ENCODE measurements at regions not wholly inside any gene's neighbourhood (a gene's known extent, or its start where the extent isn't known, plus 50 kb on each side); places are given as distances from the start of the nearest gene placed in this dataset.
"Not testable (repeated sequence)": the region's sequence is repeated elsewhere in the genome, so short reads cannot be mapped to it uniquely, and the experiment has no call there.

DNA sequence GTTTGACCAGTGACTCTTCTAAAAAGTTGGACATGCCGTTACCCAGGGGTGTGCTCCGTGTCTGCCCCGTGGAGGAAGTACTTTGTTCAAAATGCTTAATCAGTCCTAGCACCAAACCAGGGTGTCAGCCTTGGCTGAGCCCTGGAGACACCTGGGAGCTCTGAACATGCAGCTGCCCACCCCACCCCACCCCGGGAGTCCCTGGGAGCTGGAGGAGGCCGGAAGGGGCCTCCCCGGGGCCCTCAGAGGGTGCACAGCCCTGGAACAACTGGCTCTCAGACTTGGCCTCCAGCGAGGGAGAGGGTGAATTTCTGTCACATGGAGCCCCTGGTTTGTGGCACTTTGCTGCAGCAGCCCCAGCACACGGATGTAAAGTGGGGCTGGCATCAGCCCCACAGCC, 152.1 kb downstream of the LAT start:
- H3K36me3 Mint-ChIP-seq; H3K27ac ChIP-seq (ENCODE audit: low read length); DNase-seq; ATAC-seq (replicated peaks in 1 of 4); H3K27me3 Mint-ChIP-seq; H3K27me3 ChIP-seq (replicated peaks in 1 of 2; ENCODE audit: control insufficient read depth in 2 of 2, extremely low read depth in 1 of 2, insufficient read depth in 2 of 2, low read length in 1 of 2); CTCF ChIA-PET; H3K9me3 ChIP-seq; H3K36me3 ChIP-seq (ENCODE audit: control insufficient read depth in 2 of 2, extremely low read depth in 1 of 2, insufficient read depth in 1 of 2, low read length in 1 of 2); POLR2A ChIA-PET; H3K4me3 ChIP-seq (ENCODE audit: control insufficient read depth in 1 of 2, extremely low read depth in 1 of 2, low read length in 1 of 2); H3K9me3 Mint-ChIP-seq; H3K4me3 Mint-ChIP-seq: not testable (repeated sequence)
- 82% methylated on average over 7 of the region's 8 CpGs for WGBS (ENCODE audit: insufficient coverage)
- Mint-ChIP-seq H3K27ac (peak overlapping the region in 1 of 2 donors; percentile 92), H3K4me1 (peaks cover 12 to 16% (median 14%) of the 10 kb centered on the region in 3 donors)
- H3K4me1 ChIP-seq (ENCODE audit: control insufficient read depth in 1 of 2, extremely low read depth in 1 of 2, insufficient read depth in 2 of 2, low read length in 2 of 2) = peaks cover 4 to 11% of the 10 kb centered on the region in 2 experiments

DNA sequence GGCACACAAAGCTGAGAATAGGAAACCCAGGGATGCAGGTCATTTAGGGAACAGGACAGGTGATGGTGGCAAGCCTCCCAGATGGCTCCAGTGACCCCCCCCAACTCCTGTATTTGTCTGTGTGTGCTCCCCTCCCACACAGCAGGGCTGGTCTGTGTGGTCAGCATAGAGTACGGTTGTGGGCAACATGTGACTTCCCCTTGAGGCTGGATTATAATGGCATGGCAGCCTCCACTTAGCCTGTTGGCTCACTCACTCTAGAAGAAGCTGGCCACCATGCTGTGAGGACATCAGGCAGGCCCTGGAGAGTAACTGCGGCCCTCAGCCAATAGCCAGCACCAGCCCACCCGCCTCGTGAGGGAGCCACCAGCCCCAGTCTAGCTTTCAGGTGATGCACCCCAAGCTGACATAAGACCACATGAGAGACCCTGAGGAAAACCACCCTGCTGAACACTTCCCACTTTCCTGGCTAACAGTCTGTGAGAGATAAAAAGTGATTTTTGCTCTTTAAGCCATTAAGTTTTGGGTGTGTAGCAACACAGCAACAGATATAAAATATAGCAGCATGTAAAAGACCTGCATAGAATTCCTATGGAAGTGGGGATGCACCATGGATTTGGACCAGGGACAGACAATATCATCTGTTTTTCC, 151.3 kb downstream of the LAT start:
- POLR2A ChIA-PET; ATAC-seq (replicated peaks in 1 of 4); H3K36me3 Mint-ChIP-seq; DNase-seq; H3K9me3 ChIP-seq; H3K27me3 Mint-ChIP-seq; CTCF ChIA-PET; H3K27ac ChIP-seq (ENCODE audit: low read length); H3K36me3 ChIP-seq (ENCODE audit: control insufficient read depth in 2 of 2, extremely low read depth in 1 of 2, insufficient read depth in 1 of 2, low read length in 1 of 2); H3K4me3 Mint-ChIP-seq; H3K4me3 ChIP-seq (ENCODE audit: control insufficient read depth in 1 of 2, extremely low read depth in 1 of 2, low read length in 1 of 2); H3K9me3 Mint-ChIP-seq; H3K27me3 ChIP-seq (replicated peaks in 1 of 2; ENCODE audit: control insufficient read depth in 2 of 2, extremely low read depth in 1 of 2, insufficient read depth in 2 of 2, low read length in 1 of 2): not testable (repeated sequence)
- Mint-ChIP-seq H3K27ac (peak overlapping the region in 1 of 2 donors; percentile 34), H3K4me1 (peaks cover 12 to 16% (median 14%) of the 10 kb centered on the region in 3 donors)
- WGBS (ENCODE audit: insufficient coverage) = 100% methylated on average over 1 of the region's 4 CpGs
- H3K4me1 ChIP-seq (ENCODE audit: control insufficient read depth in 1 of 2, extremely low read depth in 1 of 2, insufficient read depth in 2 of 2, low read length in 2 of 2) = peaks cover 4 to 11% of the 10 kb centered on the region in 2 experiments

DNA sequence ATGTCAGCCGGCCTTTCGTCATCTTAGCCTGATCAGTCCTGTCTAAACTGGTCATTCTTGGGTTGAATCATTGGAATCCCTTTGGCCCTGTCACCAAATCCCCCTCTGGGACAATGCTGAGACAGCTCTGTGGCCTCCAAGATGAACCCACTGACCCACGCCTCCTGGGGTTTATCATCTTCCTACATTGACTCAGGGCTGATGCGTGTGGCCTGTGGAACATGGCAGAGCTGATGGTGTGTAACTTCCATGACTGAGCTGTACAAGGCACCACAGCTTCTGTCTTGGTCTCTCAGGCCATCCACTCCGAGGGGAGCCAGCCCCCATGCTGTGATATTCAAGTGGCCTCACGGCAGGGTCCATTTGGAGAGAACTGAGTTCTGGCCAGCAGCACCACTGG, 150.2 kb downstream of the LAT start:
- DNase-seq; H3K36me3 Mint-ChIP-seq; H3K36me3 ChIP-seq (ENCODE audit: control insufficient read depth in 2 of 2, extremely low read depth in 1 of 2, insufficient read depth in 1 of 2, low read length in 1 of 2); H3K9me3 Mint-ChIP-seq; H3K4me3 ChIP-seq (ENCODE audit: control insufficient read depth in 1 of 2, extremely low read depth in 1 of 2, low read length in 1 of 2); H3K27me3 Mint-ChIP-seq; H3K27me3 ChIP-seq (replicated peaks in 1 of 2; ENCODE audit: control insufficient read depth in 2 of 2, extremely low read depth in 1 of 2, insufficient read depth in 2 of 2, low read length in 1 of 2); H3K27ac ChIP-seq (ENCODE audit: low read length); CTCF ChIA-PET; POLR2A ChIA-PET; ATAC-seq (replicated peaks in 1 of 4); H3K9me3 ChIP-seq; H3K4me3 Mint-ChIP-seq: not testable (repeated sequence)
- WGBS (ENCODE audit: insufficient coverage) = 100% methylated on average over 1 of the region's 6 CpGs
- Mint-ChIP-seq H3K27ac (peak overlapping the region in 1 of 2 donors; percentile 66), H3K4me1 (peaks cover 12 to 16% (median 14%) of the 10 kb centered on the region in 3 donors)
- peaks cover 4 to 11% of the 10 kb centered on the region in 2 experiments for H3K4me1 ChIP-seq (ENCODE audit: control insufficient read depth in 1 of 2, extremely low read depth in 1 of 2, insufficient read depth in 2 of 2, low read length in 2 of 2)

DNA sequence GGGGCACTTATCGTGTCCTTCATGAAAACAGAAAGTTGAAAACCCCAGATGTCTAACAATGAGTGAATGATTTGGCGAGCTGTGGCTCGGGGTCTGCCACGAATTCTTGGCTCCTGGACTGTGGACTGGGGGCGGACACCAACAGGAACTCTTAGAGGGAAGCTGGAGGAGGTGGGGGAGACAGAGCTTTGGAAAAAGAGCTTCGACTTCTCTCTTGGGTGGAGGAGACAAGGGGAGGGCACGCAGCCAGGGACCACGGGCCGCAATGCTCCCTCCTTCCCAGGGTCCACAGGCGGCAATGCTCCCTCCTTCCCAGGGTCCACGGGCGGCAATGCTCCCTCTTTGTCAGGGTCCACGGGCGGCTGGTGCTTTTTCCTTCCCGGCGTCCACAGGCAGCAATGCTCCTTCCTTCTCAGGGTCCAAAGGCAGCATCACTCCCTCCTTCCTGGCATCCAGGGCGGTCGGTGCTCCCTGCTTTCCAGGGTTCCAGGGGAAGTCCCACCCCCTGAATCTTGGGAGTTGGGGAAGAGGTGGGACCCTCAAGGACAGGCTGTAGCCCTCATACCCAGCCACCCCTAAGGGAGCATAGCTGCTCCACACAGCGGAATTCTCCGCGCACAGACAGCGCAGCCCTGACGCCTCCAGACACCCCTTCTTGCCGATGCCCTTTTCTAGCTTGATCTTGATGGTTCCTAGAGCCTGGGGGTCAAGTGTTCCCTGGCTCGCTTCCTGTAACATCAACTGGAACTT, 149.0 kb downstream of the LAT start:
- H3K9me3 ChIP-seq; H3K27ac Mint-ChIP-seq; H3K27ac ChIP-seq (ENCODE audit: low read length); POLR2A ChIA-PET; H3K36me3 ChIP-seq (ENCODE audit: control insufficient read depth in 2 of 2, extremely low read depth in 1 of 2, insufficient read depth in 1 of 2, low read length in 1 of 2); H3K4me3 Mint-ChIP-seq; H3K27me3 Mint-ChIP-seq; CTCF ChIA-PET; DNase-seq; H3K9me3 Mint-ChIP-seq; ATAC-seq (replicated peaks in 1 of 4); H3K4me3 ChIP-seq (ENCODE audit: control insufficient read depth in 1 of 2, extremely low read depth in 1 of 2, low read length in 1 of 2); H3K27me3 ChIP-seq (replicated peaks in 1 of 2; ENCODE audit: control insufficient read depth in 2 of 2, extremely low read depth in 1 of 2, insufficient read depth in 2 of 2, low read length in 1 of 2); H3K36me3 Mint-ChIP-seq: not testable (repeated sequence)
- peaks cover 12 to 16% (median 14%) of the 10 kb centered on the region in 3 donors for H3K4me1 Mint-ChIP-seq
- WGBS (ENCODE audit: insufficient coverage) = 95% methylated on average over 9 of the region's 25 CpGs
- peaks cover 4 to 11% of the 10 kb centered on the region in 2 experiments for H3K4me1 ChIP-seq (ENCODE audit: control insufficient read depth in 1 of 2, extremely low read depth in 1 of 2, insufficient read depth in 2 of 2, low read length in 2 of 2)

DNA sequence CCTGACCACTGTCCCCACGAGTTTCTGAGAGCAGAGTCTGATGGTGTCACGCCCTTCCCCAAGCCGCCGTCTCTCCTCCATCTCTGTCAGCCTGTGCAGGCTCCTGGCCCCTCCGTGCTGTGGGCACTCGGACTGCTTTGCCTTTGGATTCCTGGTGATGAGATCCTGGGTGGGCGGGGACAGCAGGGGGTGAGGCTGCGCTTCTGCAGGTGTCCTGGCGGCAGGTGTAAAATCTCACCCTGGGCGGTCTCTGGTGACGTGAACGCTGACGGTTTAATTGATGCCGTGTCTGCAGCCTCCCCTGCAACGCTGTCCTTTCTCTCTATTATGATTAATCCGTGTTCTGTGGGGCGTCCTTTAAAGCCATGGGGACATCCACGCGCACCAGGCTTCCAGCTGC, 148.0 kb downstream of the LAT start:
- H3K27ac ChIP-seq (ENCODE audit: low read length); H3K27me3 ChIP-seq (replicated peaks in 1 of 2; ENCODE audit: control insufficient read depth in 2 of 2, extremely low read depth in 1 of 2, insufficient read depth in 2 of 2, low read length in 1 of 2); H3K4me1 Mint-ChIP-seq; H3K36me3 Mint-ChIP-seq; H3K27ac Mint-ChIP-seq; H3K4me3 Mint-ChIP-seq; H3K36me3 ChIP-seq (ENCODE audit: control insufficient read depth in 2 of 2, extremely low read depth in 1 of 2, insufficient read depth in 1 of 2, low read length in 1 of 2); CTCF ChIA-PET; H3K9me3 ChIP-seq; H3K4me3 ChIP-seq (ENCODE audit: control insufficient read depth in 1 of 2, extremely low read depth in 1 of 2, low read length in 1 of 2); POLR2A ChIA-PET; H3K27me3 Mint-ChIP-seq; DNase-seq; ATAC-seq (replicated peaks in 1 of 4); H3K9me3 Mint-ChIP-seq; H3K4me1 ChIP-seq (ENCODE audit: control insufficient read depth in 1 of 2, extremely low read depth in 1 of 2, insufficient read depth in 2 of 2, low read length in 2 of 2): not testable (repeated sequence)
- WGBS (ENCODE audit: insufficient coverage) = 80% methylated on average over 1 of the region's 19 CpGs

DNA sequence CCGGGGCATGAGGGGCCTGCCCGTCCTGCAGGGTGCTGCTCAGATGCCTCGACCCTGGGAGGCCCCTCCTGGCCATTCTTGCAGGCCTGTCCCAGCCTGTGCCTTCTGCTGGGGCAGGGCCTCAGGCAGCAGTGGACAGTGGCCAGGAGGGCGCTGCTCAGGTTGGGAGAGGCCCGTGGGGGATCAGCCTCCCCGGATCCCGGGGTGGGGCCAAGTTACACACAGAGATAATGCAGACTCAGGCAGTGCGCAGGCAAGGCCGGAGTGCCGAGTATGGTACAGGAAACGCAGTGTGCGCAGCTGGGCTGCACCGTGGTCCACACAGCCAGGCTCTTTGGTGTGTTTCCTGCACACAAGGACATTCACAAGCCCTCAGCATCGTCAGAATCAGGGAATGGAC, 147.6 kb downstream of the LAT start:
- H3K27me3 Mint-ChIP-seq; POLR2A ChIA-PET; H3K27ac Mint-ChIP-seq; H3K27me3 ChIP-seq (replicated peaks in 1 of 2; ENCODE audit: control insufficient read depth in 2 of 2, extremely low read depth in 1 of 2, insufficient read depth in 2 of 2, low read length in 1 of 2); H3K27ac ChIP-seq (ENCODE audit: low read length); H3K4me1 ChIP-seq (ENCODE audit: control insufficient read depth in 1 of 2, extremely low read depth in 1 of 2, insufficient read depth in 2 of 2, low read length in 2 of 2); H3K4me3 ChIP-seq (ENCODE audit: control insufficient read depth in 1 of 2, extremely low read depth in 1 of 2, low read length in 1 of 2); H3K4me3 Mint-ChIP-seq; CTCF ChIA-PET; DNase-seq; ATAC-seq (replicated peaks in 1 of 4); H3K9me3 Mint-ChIP-seq; H3K9me3 ChIP-seq; H3K36me3 Mint-ChIP-seq; H3K4me1 Mint-ChIP-seq; H3K36me3 ChIP-seq (ENCODE audit: control insufficient read depth in 2 of 2, extremely low read depth in 1 of 2, insufficient read depth in 1 of 2, low read length in 1 of 2): not testable (repeated sequence)
- 95% methylated on average over 14 of the region's 14 CpGs for whole genome bisulfite sequencing (ENCODE audit: insufficient coverage)

All from T-cell (primary cell).